H9 (cell line): ENCODE measurements at regions not wholly inside any gene's neighbourhood (a gene's known extent, or its start where the extent isn't known, plus 50 kb on each side); places are given as distances from the start of the nearest gene placed in this dataset.

ENCODE experiments used
- DNase-seq: peaks from one replicate; pipeline ENCODE4 v3.0.0-alpha.2; 2017
- H2AFZ ChIP-seq: one replicate; pipeline ENCODE4 v1.6.1; 2013; ENCODE audit warnings: mild to moderate bottlenecking, low read length, control low read depth, moderate library complexity
- H2AK5ac ChIP-seq: 2 replicates; pipeline ENCODE4 v1.6.1; 2013; ENCODE audit warnings: low read length, control low read depth, mixed read lengths; ENCODE audit not compliant: insufficient read length
- H2BK120ac ChIP-seq: one replicate; pipeline ENCODE4 v1.6.1; 2013; ENCODE audit warnings: low read depth, mild to moderate bottlenecking, low read length, control low read depth, inconsistent platforms; ENCODE audit not compliant: poor library complexity, severe bottlenecking
- H2BK12ac ChIP-seq: 2 replicates; pipeline ENCODE4 v1.6.1; 2013; ENCODE audit warnings: low read length, control low read depth, mixed read lengths, low read depth; ENCODE audit not compliant: insufficient read length
- H2BK15ac ChIP-seq: 2 replicates; pipeline ENCODE4 v1.6.1; 2013; ENCODE audit warnings: low read depth, low read length, control low read depth
- H2BK20ac ChIP-seq: one replicate; pipeline ENCODE4 v1.6.1; 2013; ENCODE audit warnings: low read depth, mild to moderate bottlenecking, low read length, control low read depth, inconsistent platforms; ENCODE audit not compliant: poor library complexity, severe bottlenecking
- H2BK5ac ChIP-seq: 2 replicates; pipeline ENCODE4 v1.6.1; 2013; ENCODE audit warnings: low read length, control low read depth, mixed read lengths; ENCODE audit not compliant: insufficient read length
- H3K14ac ChIP-seq: 2 replicates; pipeline ENCODE4 v1.6.1; 2013; ENCODE audit warnings: low read length, control low read depth; ENCODE audit not compliant: insufficient read depth
- H3K18ac ChIP-seq: 2 replicates; pipeline ENCODE4 v1.6.1; 2013; ENCODE audit warnings: low read depth, mild to moderate bottlenecking, mixed read lengths, low read length, control low read depth; ENCODE audit not compliant: insufficient read length
- H3K23ac ChIP-seq: 2 replicates; pipeline ENCODE4 v1.6.1; 2013; ENCODE audit warnings: low read length, control low read depth, mixed read lengths, low read depth; ENCODE audit not compliant: insufficient read length
- H3K23me2 ChIP-seq: 2 replicates; pipeline ENCODE4 v1.6.1; 2013; ENCODE audit warnings: low read depth, mild to moderate bottlenecking, mixed read lengths, low read length, control low read depth; ENCODE audit not compliant: insufficient read length, poor library complexity, severe bottlenecking
- H3K27ac ChIP-seq: 2 replicates; pipeline ENCODE4 v1.5.1; 2013; ENCODE audit warnings: low read length, control low read depth, mixed read lengths, low read depth; ENCODE audit not compliant: insufficient read length
- H3K27me3 ChIP-seq: 2 replicates; pipeline ENCODE4 v1.6.1; 2013; ENCODE audit warnings: low read length, control low read depth, inconsistent platforms; ENCODE audit not compliant: insufficient read depth
- H3K4ac ChIP-seq: 2 replicates; pipeline ENCODE4 v1.6.1; 2013; ENCODE audit warnings: low read depth, mild to moderate bottlenecking, control low read depth, inconsistent platforms, low read length, moderate library complexity
- H3K4me1 ChIP-seq: 2 replicates; pipeline ENCODE4 v1.6.1; 2013; ENCODE audit warnings: low read length, control low read depth, inconsistent platforms; ENCODE audit not compliant: insufficient read depth
- H3K4me2 ChIP-seq: 2 replicates; pipeline ENCODE4 v1.6.1; 2013; ENCODE audit warnings: low read length, control low read depth, mixed read lengths; ENCODE audit not compliant: insufficient read length, insufficient read depth
- H3K56ac ChIP-seq: 2 replicates; pipeline ENCODE4 v1.6.1; 2013; ENCODE audit warnings: low read depth, mild to moderate bottlenecking, mixed read lengths, low read length, control low read depth; ENCODE audit not compliant: insufficient read length
- H3K79me1 ChIP-seq: 2 replicates; pipeline ENCODE4 v1.6.1; 2013; ENCODE audit warnings: low read depth, mild to moderate bottlenecking, moderate library complexity, low read length, control low read depth, inconsistent platforms; ENCODE audit not compliant: insufficient read depth, poor library complexity, severe bottlenecking
- H3K79me2 ChIP-seq: 2 replicates; pipeline ENCODE4 v1.6.1; 2013; ENCODE audit warnings: low read length, control low read depth, inconsistent platforms; ENCODE audit not compliant: insufficient read depth
- H3K9ac ChIP-seq: 2 replicates; pipeline ENCODE4 v1.6.1; 2013; ENCODE audit warnings: low read length, control low read depth, mixed read lengths; ENCODE audit not compliant: insufficient read length; ENCODE audit errors: extremely low read depth
- H3K9me3 ChIP-seq: one replicate; pipeline ENCODE4 v1.6.1; 2013; ENCODE audit warnings: low read depth, low read length, inconsistent platforms; ENCODE audit not compliant: control insufficient read depth
- H3T11ph ChIP-seq: one replicate; pipeline ENCODE4 v1.6.1; 2013; ENCODE audit warnings: mild to moderate bottlenecking, low read length, control low read depth, inconsistent platforms
- H4K20me1 ChIP-seq: one replicate; pipeline ENCODE4 v1.6.1; 2013; ENCODE audit not compliant: control insufficient read depth, insufficient read length, insufficient read depth
- H4K5ac ChIP-seq: 2 replicates; pipeline ENCODE4 v1.6.1; 2013; ENCODE audit warnings: low read depth, mild to moderate bottlenecking, mixed read lengths, low read length, control low read depth; ENCODE audit not compliant: insufficient read length
- H4K8ac ChIP-seq: replicated peaks from 2 replicates; pipeline ENCODE4 v1.6.1; 2013; ENCODE audit warnings: low read length, control low read depth, mixed read lengths, low read depth; ENCODE audit not compliant: insufficient read length
- H4K91ac ChIP-seq: 2 replicates; pipeline ENCODE4 v1.6.1; 2013; ENCODE audit warnings: low read depth, mild to moderate bottlenecking, moderate library complexity, mixed read lengths, low read length, control low read depth; ENCODE audit not compliant: insufficient read length
- H3K27ac Mint-ChIP-seq, 3 experiments: 2 replicates in 2 of 3; 3 replicates in 1 of 3; pipeline ENCODE4 v1.8.0; 2020 to 2021; ENCODE audit warnings: mixed read lengths in 3 of 3, mild to moderate bottlenecking in 1 of 3, moderate library complexity in 1 of 3
- H3K27me3 Mint-ChIP-seq: 2 replicates; pipeline ENCODE4 v1.8.0; 2021; ENCODE audit warnings: low read depth, mild to moderate bottlenecking, moderate library complexity, mixed read lengths
- H3K36me3 Mint-ChIP-seq, 3 experiments: 2 replicates in 2 of 3; 3 replicates in 1 of 3; pipeline ENCODE4 v1.8.0; 2020 to 2021; ENCODE audit warnings: low read depth in 3 of 3, mixed read lengths in 3 of 3; ENCODE audit not compliant: insufficient read depth in 1 of 3
- H3K4me1 Mint-ChIP-seq, 2 experiments: 2 replicates each; pipeline ENCODE4 v1.8.0; 2020; ENCODE audit warnings: mixed read lengths in 2 of 2
- H3K4me3 Mint-ChIP-seq, 2 experiments: 2 replicates in 1 of 2; 3 replicates in 1 of 2; pipeline ENCODE4 v1.8.0; 2020 to 2021; ENCODE audit warnings: mild to moderate bottlenecking in 2 of 2, mixed read lengths in 2 of 2, moderate library complexity in 1 of 2
- H3K9me3 Mint-ChIP-seq, 2 experiments: 2 replicates in 1 of 2; 3 replicates in 1 of 2; pipeline ENCODE4 v1.8.0; 2020; ENCODE audit warnings: mild to moderate bottlenecking in 2 of 2, mixed read lengths in 2 of 2, moderate library complexity in 1 of 2
- CTCF ChIP-seq: fragments of 200-600 bp; sonication (generic); conservative IDR thresholded peaks from 3 replicates; pipeline ENCODE4 v1.8.0; 2021; ENCODE audit warnings: antibody characterized with exemption, mild to moderate bottlenecking
- WGBS: extraction: QIAGEN DNeasy Blood & Tissue Kit; methylation state at CpG from one replicate; pipeline ENCODE4 v1.1.7; 2013; ENCODE audit warnings: missing lambda C conversion rate, low lambda C conversion rate, mixed read lengths; ENCODE audit not compliant: insufficient read length; ENCODE audit errors: extremely low coverage; 5-methylcytosine and 5-hydroxymethylcytosine counted together

- Histone ChIP-seq H2AFZ (no peak overlapping the region), H4K8ac (no peak overlapping the region), H4K91ac (no peak overlapping the region), H3K23ac (no peak overlapping the region), H3K27me3 (no peaks in the 10 kb centered on the region), H3K9me3 (no peaks in the 10 kb centered on the region), H3K56ac (no peak overlapping the region), H2BK20ac (no peak overlapping the region), H3K14ac (no peak overlapping the region), H3K18ac (no peak overlapping the region), H4K5ac (no peak overlapping the region), H3K9ac (no peak overlapping the region), H2BK15ac (no peak overlapping the region), H2BK120ac (no peak overlapping the region), H3K4me2 (no peak overlapping the region), H2AK5ac (no peak overlapping the region), H2BK12ac (no peak overlapping the region), H3T11ph (no peak overlapping the region), H3K27ac (no peak overlapping the region), H3K4me1 (no peaks in the 10 kb centered on the region), H3K79me1 (no peaks in the 10 kb centered on the region), H3K4ac (no peak overlapping the region), H3K23me2 (no peaks in the 10 kb centered on the region), H2BK5ac (no peak overlapping the region), H4K20me1 (no peaks in the 10 kb centered on the region), H3K79me2 (no peaks in the 10 kb centered on the region)
- no peak for DNase-seq
- H3K4me1 Mint-ChIP-seq, result no peaks in the 10 kb centered on the region
- H3K9me3 Mint-ChIP-seq, result no peaks in the 10 kb centered on the region
- WGBS, result no CpG with 5 or more reads among the region's 1 CpG
- H3K36me3 Mint-ChIP-seq, result no peaks in the 10 kb centered on the region
- no peak overlapping the region for H3K27ac Mint-ChIP-seq
- no peaks in the 10 kb centered on the region; the same call in 1 of the 2 replicates for H3K27me3 Mint-ChIP-seq
- TF ChIP-seq CTCF, result no peak
- H3K4me3 Mint-ChIP-seq, result no peak overlapping the region
Observed at GRCh38 chr20:9928955-9929354, 90.1 kb upstream of the PAK5 start.
